ENCODE measurements at regions not wholly inside any gene's neighbourhood (a gene's known extent, or its start where the extent isn't known, plus 50 kb on each side); places are given as distances from the start of the nearest gene placed in this dataset.

GRCh38 chr10:120671491-120671890 lies 179.7 kb upstream of the WDR11 start:
- H3K27me3 ChIP-seq (ENCODE audit: insufficient read depth, low read length), result no peaks in the 10 kb centered on the region
- no peak overlapping the region for H3T11ph ChIP-seq (ENCODE audit: low read length)
- peaks cover 10 to 12% of the 10 kb centered on the region in 2 experiments; a peak in 4 of 5 replicates for H3K9me3 Mint-ChIP-seq
- H4K8ac ChIP-seq (replicated peaks; ENCODE audit: insufficient read length, low read depth, low read length), result no peak overlapping the region
- DNase-seq, result no peak
- H3K4me3 Mint-ChIP-seq, result no peak overlapping the region
- H2AFZ ChIP-seq (ENCODE audit: low read length), result no peak overlapping the region
- no peak overlapping the region for H3K27ac Mint-ChIP-seq
- H3K9ac ChIP-seq (ENCODE audit: extremely low read depth, insufficient read length, low read length), result no peak overlapping the region
- no peak overlapping the region for H4K91ac ChIP-seq (ENCODE audit: insufficient read length, low read depth, low read length)
- H2BK20ac ChIP-seq (ENCODE audit: low read depth, low read length, poor library complexity, severe bottlenecking), result no peak overlapping the region
- H4K20me1 ChIP-seq (ENCODE audit: control insufficient read depth, insufficient read depth, insufficient read length), result no peaks in the 10 kb centered on the region
- no peaks in the 10 kb centered on the region for H3K4me1 ChIP-seq (ENCODE audit: insufficient read depth, low read length)
- H2AK5ac ChIP-seq (ENCODE audit: insufficient read length, low read length), result no peak overlapping the region
- no peak overlapping the region for H3K18ac ChIP-seq (ENCODE audit: insufficient read length, low read depth, low read length)
- no peak overlapping the region for H2BK120ac ChIP-seq (ENCODE audit: low read depth, low read length, poor library complexity, severe bottlenecking)
- peaks cover 5 to 12% of the 10 kb centered on the region in 2 experiments for H3K4me1 Mint-ChIP-seq
- H2BK5ac ChIP-seq (ENCODE audit: insufficient read length, low read length), result no peak overlapping the region
- no peaks in the 10 kb centered on the region for H3K27me3 Mint-ChIP-seq (ENCODE audit: low read depth)
- no peak overlapping the region for H3K4me2 ChIP-seq (ENCODE audit: insufficient read depth, insufficient read length, low read length)
- H3K4ac ChIP-seq (ENCODE audit: low read depth, low read length), result no peak overlapping the region
- H3K56ac ChIP-seq (ENCODE audit: insufficient read length, low read depth, low read length), result no peak overlapping the region
- no peaks in the 10 kb centered on the region for H3K79me2 ChIP-seq (ENCODE audit: insufficient read depth, low read length)
- H3K23ac ChIP-seq (ENCODE audit: insufficient read length, low read depth, low read length), result no peak overlapping the region
- no CpG with 5 or more reads among the region's 2 CpGs for WGBS (ENCODE audit: extremely low coverage, insufficient read length, low lambda C conversion rate)
- peaks cover 2 to 13% (median 4%) of the 10 kb centered on the region in 3 experiments; a peak in 4 of 7 replicates for H3K36me3 Mint-ChIP-seq (ENCODE audit: insufficient read depth in 1 of 3, low read depth in 3 of 3)
- H4K5ac ChIP-seq (ENCODE audit: insufficient read length, low read depth, low read length), result no peak overlapping the region
- no peaks in the 10 kb centered on the region for H3K23me2 ChIP-seq (ENCODE audit: insufficient read length, low read depth, low read length, poor library complexity, severe bottlenecking)
- no peaks in the 10 kb centered on the region for H3K9me3 ChIP-seq (ENCODE audit: control insufficient read depth, low read depth, low read length)
- H3K14ac ChIP-seq (ENCODE audit: insufficient read depth, low read length), result no peak overlapping the region
- no peak for TF ChIP-seq CTCF (conservative IDR thresholded peaks at IDR 0.05)
- no peak overlapping the region for H2BK12ac ChIP-seq (ENCODE audit: insufficient read length, low read depth, low read length)
- H3K27ac ChIP-seq (ENCODE audit: insufficient read length, low read depth, low read length), result no peak overlapping the region
- H3K79me1 ChIP-seq (ENCODE audit: insufficient read depth, low read depth, low read length, poor library complexity, severe bottlenecking), result no peaks in the 10 kb centered on the region
- H2BK15ac ChIP-seq (ENCODE audit: low read depth, low read length), result no peak overlapping the region

Measured in H9 (cell line).